B cell (primary cell): ENCODE measurements at regions not wholly inside any gene's neighbourhood (a gene's known extent, or its start where the extent isn't known, plus 50 kb on each side); places are given as distances from the start of the nearest gene placed in this dataset.

Experiments used
- ATAC-seq: fragments of 200-7000 bp; cut with Tn5 transposase; one replicate; pipeline ENCODE4 v1.10.0; 2021; ENCODE audit warnings: low read depth, mild to moderate bottlenecking, moderate number of reproducible peaks, moderate library complexity
- CTCF ChIA-PET: fragments of 350-600 bp; sonication (Branson Sonifier 250); formaldehyde crosslinking; loops from one replicate; lab custom pipeline; 2021; ENCODE audit warnings: antibody characterized with exemption, inconsistent platforms; lab: Charles Lee
- POLR2A ChIA-PET: fragments of 350-600 bp; sonication (Branson Sonifier 250); formaldehyde crosslinking; loops from one replicate; lab custom pipeline; 2021; ENCODE audit warnings: antibody characterized with exemption; lab: Charles Lee
- DNase-seq: peaks from one replicate; pipeline ENCODE4 v3.0.0; 2013
- H2AFZ ChIP-seq: 2 replicates; pipeline ENCODE4 v1.6.1; 2012; ENCODE audit warnings: mild to moderate bottlenecking, low read depth, low read length; ENCODE audit not compliant: insufficient read depth, poor library complexity, severe bottlenecking
- H3K27ac ChIP-seq, 2 donors: 1 replicate in 1 of 2; 2 replicates in 1 of 2; pipeline ENCODE4 v1.5.1; 2012 to 2013; ENCODE audit warnings: low read length in 2 of 2, mild to moderate bottlenecking in 2 of 2, moderate library complexity in 1 of 2
- H3K27me3 ChIP-seq, 4 experiments: fragments of 200-600 bp in 1 of 4; sonication (generic) in 1 of 4; replicated peaks in 1 of 4; 1 replicate in 2 of 4; 2 replicates in 2 of 4; pipeline versions ENCODE4 v1.6.1 to v1.7.0; 2013 to 2016; ENCODE audit warnings: low read length in 3 of 4, mild to moderate bottlenecking in 2 of 4, mixed read lengths in 1 of 4, moderate library complexity in 1 of 4; ENCODE audit not compliant: insufficient read depth in 4 of 4, control insufficient read depth in 3 of 4; ENCODE audit errors: control extremely low read depth in 1 of 4
- H3K36me3 ChIP-seq, 2 experiments: replicated peaks in 1 of 2; 1 replicate in 1 of 2; 2 replicates in 1 of 2; pipeline versions ENCODE4 v1.6.1 to v1.7.1; 2013; ENCODE audit warnings: low read length in 1 of 2; ENCODE audit not compliant: insufficient read depth in 2 of 2, control insufficient read depth in 1 of 2; ENCODE audit errors: control extremely low read depth in 1 of 2, extremely low read depth in 1 of 2
- H3K4me1 ChIP-seq, 2 donors: fragments of 200-600 bp in 1 of 2; sonication (generic) in 1 of 2; 1 replicate in 1 of 2; 2 replicates in 1 of 2; pipeline versions ENCODE4 v1.5.1 to v1.6.1; 2013 to 2017; ENCODE audit warnings: low read length in 2 of 2; ENCODE audit not compliant: control insufficient read depth in 2 of 2, insufficient read depth in 2 of 2
- H3K4me2 ChIP-seq: replicated peaks from 2 replicates; pipeline ENCODE3; 2012; ENCODE audit warnings: mild to moderate bottlenecking, low read depth, low read length; ENCODE audit not compliant: poor library complexity, severe bottlenecking
- H3K4me3 ChIP-seq, 5 experiments: fragments of 200-600 bp in 1 of 5; sonication (generic) in 1 of 5; 1 replicate in 3 of 5; 2 replicates in 2 of 5; pipeline versions ENCODE4 v1.5.1 to v1.7.0; 2011 to 2016; ENCODE audit warnings: low read length in 4 of 5, mild to moderate bottlenecking in 4 of 5, low read depth in 2 of 5, control low read depth in 1 of 5, moderate library complexity in 1 of 5; ENCODE audit not compliant: insufficient read depth in 1 of 5; ENCODE audit errors: control extremely low read depth in 1 of 5, extremely low read depth in 1 of 5
- H3K79me2 ChIP-seq: fragments of 200-600 bp; sonication (generic); one replicate; pipeline ENCODE4 v1.6.0; 2016; ENCODE audit warnings: low read length; ENCODE audit not compliant: control insufficient read depth, insufficient read depth
- H3K9ac ChIP-seq: fragments of 200-600 bp; sonication (generic); 2 replicates; pipeline ENCODE4 v1.6.1; 2017; ENCODE audit warnings: mild to moderate bottlenecking, low read length, moderate library complexity
- H3K9me3 ChIP-seq, 3 donors: one replicate each; pipeline versions ENCODE4 v1.6.1 to v1.7.1; 2013; ENCODE audit warnings: low read length in 2 of 3; ENCODE audit not compliant: control insufficient read depth in 2 of 3, insufficient read depth in 1 of 3; ENCODE audit errors: control extremely low read depth in 1 of 3
- H4K20me1 ChIP-seq: 2 replicates; pipeline ENCODE4 v1.6.0; 2012; ENCODE audit warnings: mild to moderate bottlenecking, low read length; ENCODE audit not compliant: insufficient read depth, control insufficient read depth, poor library complexity, severe bottlenecking
- H3K27ac Mint-ChIP-seq: one replicate; pipeline ENCODE4 v1.8.0; 2021; ENCODE audit warnings: mixed read lengths
- H3K27me3 Mint-ChIP-seq: one replicate; pipeline ENCODE4 v1.8.0; 2021; ENCODE audit warnings: mixed read lengths
- H3K4me1 Mint-ChIP-seq: one replicate; pipeline ENCODE4 v1.8.0; 2021; ENCODE audit warnings: mixed read lengths
- H3K4me3 Mint-ChIP-seq: one replicate; pipeline ENCODE4 v1.8.0; 2021; ENCODE audit warnings: mixed read lengths
- H3K9me3 Mint-ChIP-seq: one replicate; pipeline ENCODE4 v1.8.0; 2022; ENCODE audit warnings: mixed read lengths; ENCODE audit not compliant: insufficient read depth
- EZH2 ChIP-seq: IDR thresholded peaks from 2 replicates; pipeline ENCODE4 v1.6.1; 2012; ENCODE audit warnings: borderline replicate concordance, low read depth, mild to moderate bottlenecking, moderate library complexity, low read length; ENCODE audit not compliant: insufficient read depth, poor library complexity, severe bottlenecking
- WGBS: methylation state at CpG from one replicate; pipeline ENCODE4 v1.1.5; 2013; ENCODE audit warnings: missing lambda C conversion rate; ENCODE audit not compliant: insufficient coverage; 5-methylcytosine and 5-hydroxymethylcytosine counted together
- intact Hi-C: fragments of 100-400 bp; cut with micrococcal nuclease; formaldehyde crosslinking; loops from one replicate; pipeline ENCODE4 v1.10.0; 2022
- TF ChIP-seq, protein P1 (sequence below): fragments of 200-600 bp; IDR thresholded peaks from one replicate; pipeline ENCODE4 v1.8.0; 2022; ENCODE audit warnings: antibody characterized with exemption, mild to moderate bottlenecking

DNA sequence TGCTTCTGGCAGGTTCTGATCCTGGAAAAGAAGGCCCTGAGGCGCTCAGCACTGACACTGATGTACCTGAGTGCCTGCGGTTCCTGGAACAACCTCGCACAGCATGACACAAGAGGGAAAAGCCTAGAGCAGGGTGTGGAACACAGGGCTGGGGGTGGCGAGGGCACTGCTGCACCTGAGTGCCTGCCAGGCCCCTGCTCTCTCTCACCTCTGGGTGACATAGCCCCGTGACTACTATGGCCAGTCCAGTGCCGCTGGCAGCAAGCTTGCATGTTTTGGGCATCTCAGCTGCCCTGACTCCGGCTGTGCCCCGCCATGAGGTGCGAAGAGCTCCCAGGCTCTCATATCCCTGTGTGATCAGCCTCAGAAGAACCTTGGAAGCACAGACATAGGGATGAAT lies 825.2 kb upstream of the SALL3 start:
- no peak overlapping the region for H3K27ac Mint-ChIP-seq
- TF ChIP-seq, protein P1, sequence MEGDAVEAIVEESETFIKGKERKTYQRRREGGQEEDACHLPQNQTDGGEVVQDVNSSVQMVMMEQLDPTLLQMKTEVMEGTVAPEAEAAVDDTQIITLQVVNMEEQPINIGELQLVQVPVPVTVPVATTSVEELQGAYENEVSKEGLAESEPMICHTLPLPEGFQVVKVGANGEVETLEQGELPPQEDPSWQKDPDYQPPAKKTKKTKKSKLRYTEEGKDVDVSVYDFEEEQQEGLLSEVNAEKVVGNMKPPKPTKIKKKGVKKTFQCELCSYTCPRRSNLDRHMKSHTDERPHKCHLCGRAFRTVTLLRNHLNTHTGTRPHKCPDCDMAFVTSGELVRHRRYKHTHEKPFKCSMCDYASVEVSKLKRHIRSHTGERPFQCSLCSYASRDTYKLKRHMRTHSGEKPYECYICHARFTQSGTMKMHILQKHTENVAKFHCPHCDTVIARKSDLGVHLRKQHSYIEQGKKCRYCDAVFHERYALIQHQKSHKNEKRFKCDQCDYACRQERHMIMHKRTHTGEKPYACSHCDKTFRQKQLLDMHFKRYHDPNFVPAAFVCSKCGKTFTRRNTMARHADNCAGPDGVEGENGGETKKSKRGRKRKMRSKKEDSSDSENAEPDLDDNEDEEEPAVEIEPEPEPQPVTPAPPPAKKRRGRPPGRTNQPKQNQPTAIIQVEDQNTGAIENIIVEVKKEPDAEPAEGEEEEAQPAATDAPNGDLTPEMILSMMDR, result no peak
- TF ChIP-seq EZH2, result no peak
- Histone ChIP-seq H3K9me3 (peaks cover 0 to 23% (median 0%) of the 10 kb centered on the region in 3 donors), H3K4me3 (no peak overlapping the region), H3K27ac (no peak overlapping the region), H3K9ac (no peak overlapping the region), H3K36me3 (no peaks in the 10 kb centered on the region), H3K27me3 (no peaks in the 10 kb centered on the region), H3K4me1 (no peaks in the 10 kb centered on the region), H3K4me2 (no peak overlapping the region), H2AFZ (no peak overlapping the region), H3K79me2 (no peaks in the 10 kb centered on the region), H4K20me1 (no peaks in the 10 kb centered on the region)
- H3K9me3 Mint-ChIP-seq, result no peaks in the 10 kb centered on the region
- 88% methylated on average over 9 of the region's 9 CpGs for WGBS
- H3K27me3 Mint-ChIP-seq, result no peaks in the 10 kb centered on the region
- POLR2A ChIA-PET, result no interaction called here
- H3K4me1 Mint-ChIP-seq, result no peaks in the 10 kb centered on the region
- no peak overlapping the region for H3K4me3 Mint-ChIP-seq
- no peak for DNase-seq
- intact Hi-C loops, result no loop called here
- no peak for ATAC-seq
- CTCF ChIA-PET, result no interaction called here

DNA sequence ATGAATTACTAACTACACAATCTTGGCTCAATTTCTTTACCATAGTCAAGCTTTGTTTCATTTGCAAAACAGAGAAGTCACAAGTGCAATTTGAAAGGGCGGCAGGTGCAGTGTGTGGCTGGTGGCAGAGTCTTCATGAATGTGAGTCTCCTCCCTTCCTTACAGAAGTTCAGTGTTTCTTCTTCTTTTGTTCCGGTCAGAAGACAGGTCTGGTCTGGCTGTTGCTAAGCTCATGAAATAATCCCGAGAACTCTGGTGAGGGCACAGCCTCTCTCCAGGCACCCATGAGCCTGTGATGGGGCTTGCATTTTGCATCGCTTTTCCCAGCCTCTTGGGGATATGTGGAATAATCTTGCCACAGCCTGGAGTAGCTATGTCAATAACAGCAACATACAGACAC lies 824.8 kb upstream of the SALL3 start:
- Histone ChIP-seq H3K4me3 (no peak overlapping the region), H3K27me3 (no peaks in the 10 kb centered on the region), H3K27ac (no peak overlapping the region), H3K36me3 (no peaks in the 10 kb centered on the region), H3K4me2 (no peak overlapping the region), H3K79me2 (no peaks in the 10 kb centered on the region), H3K9ac (no peak overlapping the region), H4K20me1 (no peaks in the 10 kb centered on the region), H3K4me1 (no peaks in the 10 kb centered on the region), H2AFZ (no peak overlapping the region), H3K9me3 (peaks cover 0 to 23% (median 0%) of the 10 kb centered on the region in 3 donors)
- no peaks in the 10 kb centered on the region for H3K4me1 Mint-ChIP-seq
- WGBS, result 100% methylated on average over 2 of the region's 4 CpGs
- intact Hi-C loops, result no loop called here
- H3K4me3 Mint-ChIP-seq, result no peak overlapping the region
- POLR2A ChIA-PET, result no interaction called here
- TF ChIP-seq, protein P1, result no peak
- no peaks in the 10 kb centered on the region for H3K27me3 Mint-ChIP-seq
- H3K9me3 Mint-ChIP-seq, result no peaks in the 10 kb centered on the region
- ATAC-seq (no peak), DNase-seq (no peak)
- H3K27ac Mint-ChIP-seq, result no peak overlapping the region
- CTCF ChIA-PET, result no interaction called here
